Mesendoderm (in vitro differentiated cells): ENCODE measurements at regions not wholly inside any gene's neighbourhood (a gene's known extent, or its start where the extent isn't known, plus 50 kb on each side); places are given as distances from the start of the nearest gene placed in this dataset.

Experiments used
- DNase-seq: peaks from one replicate; pipeline ENCODE4 v3.0.0; 2013
- H2AK5ac ChIP-seq: 2 replicates; pipeline ENCODE4 v1.6.1; 2013; ENCODE audit warnings: low read length, inconsistent platforms
- H2BK120ac ChIP-seq: 2 replicates; pipeline ENCODE4 v1.6.1; 2013; ENCODE audit warnings: low read depth, mild to moderate bottlenecking, low read length, moderate library complexity, mixed read lengths
- H2BK15ac ChIP-seq: replicated peaks from 2 replicates; pipeline ENCODE4 v1.6.1; 2013; ENCODE audit warnings: low read depth, mild to moderate bottlenecking, moderate library complexity
- H2BK5ac ChIP-seq: 2 replicates; pipeline ENCODE4 v1.6.1; 2013; ENCODE audit warnings: low read length, inconsistent platforms
- H3K18ac ChIP-seq: 2 replicates; pipeline ENCODE4 v1.6.1; 2013; ENCODE audit warnings: mild to moderate bottlenecking, low read length, mixed read lengths
- H3K23ac ChIP-seq: one replicate; pipeline ENCODE4 v1.6.1; 2013; ENCODE audit warnings: low read length
- H3K27ac ChIP-seq: 2 replicates; pipeline ENCODE4 v1.5.1; 2013; ENCODE audit warnings: low read depth, mild to moderate bottlenecking, inconsistent platforms, low read length, moderate library complexity
- H3K27me3 ChIP-seq: 2 replicates; pipeline ENCODE4 v1.6.1; 2013; ENCODE audit warnings: low read length, control low read depth, mild to moderate bottlenecking, inconsistent platforms; ENCODE audit not compliant: insufficient read depth, poor library complexity
- H3K36me3 ChIP-seq: 2 replicates; pipeline ENCODE4 v1.6.1; 2013; ENCODE audit warnings: low read length, inconsistent platforms; ENCODE audit not compliant: control insufficient read depth, insufficient read depth
- H3K4ac ChIP-seq: one replicate; pipeline ENCODE4 v1.6.1; 2013; ENCODE audit warnings: low read depth, mild to moderate bottlenecking, low read length, moderate library complexity
- H3K4me1 ChIP-seq: 2 replicates; pipeline ENCODE4 v1.6.1; 2013; ENCODE audit warnings: low read depth, low read length, inconsistent platforms; ENCODE audit not compliant: control insufficient read depth
- H3K4me2 ChIP-seq: 2 replicates; pipeline ENCODE4 v1.6.1; 2013; ENCODE audit warnings: low read length
- H3K4me3 ChIP-seq: 2 replicates; pipeline ENCODE4 v1.5.1; 2013; ENCODE audit warnings: mild to moderate bottlenecking, low read length
- H3K56ac ChIP-seq: one replicate; pipeline ENCODE4 v1.6.1; 2013; ENCODE audit warnings: low read length
- H3K79me1 ChIP-seq: 2 replicates; pipeline ENCODE4 v1.6.1; 2013; ENCODE audit warnings: low read length, inconsistent platforms
- H3K79me2 ChIP-seq: 2 replicates; pipeline ENCODE4 v1.6.1; 2013; ENCODE audit warnings: mild to moderate bottlenecking, low read length; ENCODE audit not compliant: control insufficient read depth, insufficient read depth
- H3K9ac ChIP-seq: 2 replicates; pipeline ENCODE4 v1.6.1; 2013; ENCODE audit warnings: low read length, inconsistent platforms
- H4K5ac ChIP-seq: one replicate; pipeline ENCODE4 v1.6.1; 2013; ENCODE audit warnings: low read length
- H4K8ac ChIP-seq: one replicate; pipeline ENCODE4 v1.6.1; 2013; ENCODE audit warnings: low read depth, mild to moderate bottlenecking, control low read depth, low read length, moderate library complexity
- WGBS: extraction: QIAGEN DNeasy Blood & Tissue Kit; methylation state at CpG from one replicate; pipeline ENCODE4 v1.1.7; 2013; ENCODE audit warnings: low lambda C conversion rate, missing lambda C conversion rate; ENCODE audit not compliant: insufficient coverage; ENCODE audit errors: extremely low coverage; 5-methylcytosine and 5-hydroxymethylcytosine counted together

GRCh38 chr7:28266402-28266801 lies 85.8 kb upstream of the JAZF1 start:
- WGBS, result no CpG with 5 or more reads among the region's 2 CpGs
- H3K9ac ChIP-seq, result no peak overlapping the region
- H3K79me1 ChIP-seq, result no peaks in the 10 kb centered on the region
- H3K36me3 ChIP-seq, result no peaks in the 10 kb centered on the region
- H3K18ac ChIP-seq, result no peak overlapping the region
- no peak overlapping the region for H3K4ac ChIP-seq
- no peak overlapping the region for H4K8ac ChIP-seq
- no peak overlapping the region for H2BK120ac ChIP-seq
- no peak overlapping the region for H3K4me3 ChIP-seq
- no peak overlapping the region for H3K56ac ChIP-seq
- H3K79me2 ChIP-seq, result no peaks in the 10 kb centered on the region
- no peak overlapping the region for H3K27ac ChIP-seq
- no peak overlapping the region for H4K5ac ChIP-seq
- H2BK5ac ChIP-seq, result no peak overlapping the region
- no peaks in the 10 kb centered on the region for H3K4me1 ChIP-seq
- H3K4me2 ChIP-seq, result no peak overlapping the region
- no peak overlapping the region for H3K23ac ChIP-seq
- no peaks in the 10 kb centered on the region for H3K27me3 ChIP-seq
- H2BK15ac ChIP-seq, result no peak overlapping the region
- no peak for DNase-seq
- no peak overlapping the region for H2AK5ac ChIP-seq

GRCh38 chr7:28267012-28267411 lies 86.4 kb upstream of the JAZF1 start:
- no peak overlapping the region for H3K4ac ChIP-seq
- no peak overlapping the region for H3K4me2 ChIP-seq
- H2BK15ac ChIP-seq, result no peak overlapping the region
- no peaks in the 10 kb centered on the region for H3K27me3 ChIP-seq
- H3K56ac ChIP-seq, result no peak overlapping the region
- H2BK5ac ChIP-seq, result no peak overlapping the region
- no peak for DNase-seq
- H3K9ac ChIP-seq, result no peak overlapping the region
- H4K5ac ChIP-seq, result no peak overlapping the region
- H3K18ac ChIP-seq, result no peak overlapping the region
- no peak overlapping the region for H2BK120ac ChIP-seq
- H3K4me1 ChIP-seq, result no peaks in the 10 kb centered on the region
- H3K79me2 ChIP-seq, result no peaks in the 10 kb centered on the region
- H3K27ac ChIP-seq, result no peak overlapping the region
- H3K23ac ChIP-seq, result no peak overlapping the region
- no peak overlapping the region for H2AK5ac ChIP-seq
- H3K4me3 ChIP-seq, result no peak overlapping the region
- no peak overlapping the region for H4K8ac ChIP-seq
- no peaks in the 10 kb centered on the region for H3K79me1 ChIP-seq
- H3K36me3 ChIP-seq, result no peaks in the 10 kb centered on the region

GRCh38 chr7:28269700-28270361 lies 89.2 kb upstream of the JAZF1 start:
- Histone ChIP-seq H3K27ac (no peak overlapping the region), H3K4ac (no peak overlapping the region), H4K5ac (no peak overlapping the region), H3K56ac (no peak overlapping the region), H3K4me3 (no peak overlapping the region), H2BK15ac (no peak overlapping the region), H4K8ac (no peak overlapping the region), H3K36me3 (no peaks in the 10 kb centered on the region), H2AK5ac (no peak overlapping the region), H3K18ac (no peak overlapping the region), H2BK120ac (no peak overlapping the region), H3K4me2 (no peak overlapping the region), H3K79me1 (no peaks in the 10 kb centered on the region), H3K79me2 (no peaks in the 10 kb centered on the region), H2BK5ac (no peak overlapping the region), H3K4me1 (no peaks in the 10 kb centered on the region), H3K9ac (no peak overlapping the region), H3K23ac (no peak overlapping the region), H3K27me3 (no peaks in the 10 kb centered on the region)
- no peak for DNase-seq
- no CpG with 5 or more reads among the region's 1 CpG for WGBS

GRCh38 chr7:28270536-28270935 lies 89.9 kb upstream of the JAZF1 start:
- Histone ChIP-seq H4K8ac (no peak overlapping the region), H3K4me2 (no peak overlapping the region), H3K79me2 (no peaks in the 10 kb centered on the region), H3K9ac (no peak overlapping the region), H3K4ac (no peak overlapping the region), H2BK120ac (no peak overlapping the region), H3K79me1 (no peaks in the 10 kb centered on the region), H3K4me3 (no peak overlapping the region), H2BK5ac (no peak overlapping the region), H2AK5ac (no peak overlapping the region), H3K4me1 (no peaks in the 10 kb centered on the region), H3K27me3 (no peaks in the 10 kb centered on the region), H2BK15ac (no peak overlapping the region), H3K23ac (no peak overlapping the region), H4K5ac (no peak overlapping the region), H3K36me3 (no peaks in the 10 kb centered on the region), H3K18ac (no peak overlapping the region), H3K56ac (no peak overlapping the region), H3K27ac (no peak overlapping the region)
- no CpG with 5 or more reads among the region's 11 CpGs for WGBS
- DNase-seq, result no peak

- Histone ChIP-seq H3K4me3 (no peak overlapping the region), H3K79me1 (no peaks in the 10 kb centered on the region), H3K56ac (no peak overlapping the region), H2BK15ac (no peak overlapping the region), H3K36me3 (no peaks in the 10 kb centered on the region), H3K27me3 (no peaks in the 10 kb centered on the region), H3K4me1 (no peaks in the 10 kb centered on the region), H2AK5ac (no peak overlapping the region), H3K4me2 (no peak overlapping the region), H3K4ac (no peak overlapping the region), H4K5ac (no peak overlapping the region), H3K79me2 (no peaks in the 10 kb centered on the region), H3K27ac (no peak overlapping the region), H2BK120ac (no peak overlapping the region), H2BK5ac (no peak overlapping the region), H4K8ac (no peak overlapping the region), H3K18ac (no peak overlapping the region), H3K23ac (no peak overlapping the region), H3K9ac (no peak overlapping the region)
- DNase-seq, result peak; percentile 76
- WGBS, result no CpG with 5 or more reads among the region's 9 CpGs
Measured at GRCh38 chr7:28272461-28272877, 91.9 kb upstream of the JAZF1 start.

GRCh38 chr7:28276298-28276697 lies 95.7 kb upstream of the JAZF1 start:
- H3K79me1 ChIP-seq, result no peaks in the 10 kb centered on the region
- H3K4me1 ChIP-seq, result no peaks in the 10 kb centered on the region
- no peak overlapping the region for H3K23ac ChIP-seq
- H4K5ac ChIP-seq, result no peak overlapping the region
- H2BK120ac ChIP-seq, result no peak overlapping the region
- no peak overlapping the region for H2BK15ac ChIP-seq
- no peak overlapping the region for H2BK5ac ChIP-seq
- no peak overlapping the region for H3K4me3 ChIP-seq
- H4K8ac ChIP-seq, result no peak overlapping the region
- H3K27me3 ChIP-seq, result no peaks in the 10 kb centered on the region
- no peaks in the 10 kb centered on the region for H3K36me3 ChIP-seq
- no peaks in the 10 kb centered on the region for H3K79me2 ChIP-seq
- no peak overlapping the region for H2AK5ac ChIP-seq
- H3K27ac ChIP-seq, result no peak overlapping the region
- no peak for DNase-seq
- no peak overlapping the region for H3K4me2 ChIP-seq
- no peak overlapping the region for H3K4ac ChIP-seq
- no CpG with 5 or more reads among the region's 3 CpGs for WGBS
- no peak overlapping the region for H3K18ac ChIP-seq
- no peak overlapping the region for H3K9ac ChIP-seq
- H3K56ac ChIP-seq, result no peak overlapping the region
